HFFc6 (cell line): ENCODE measurements at regions not wholly inside any gene's neighbourhood (a gene's known extent, or its start where the extent isn't known, plus 50 kb on each side); places are given as distances from the start of the nearest gene placed in this dataset.

Source experiments
- DNase-seq: peaks from one replicate; pipeline ENCODE4 v3.0.0-alpha.2; 2018
- H3K27ac Mint-ChIP-seq: 2 replicates; pipeline ENCODE4 v1.8.0; 2020; ENCODE audit warnings: mild to moderate bottlenecking, mixed read lengths
- H3K27me3 Mint-ChIP-seq: 2 replicates; pipeline ENCODE4 v1.8.0; 2021; ENCODE audit warnings: mild to moderate bottlenecking, moderate library complexity, mixed read lengths; ENCODE audit not compliant: insufficient read depth
- H3K36me3 Mint-ChIP-seq: 2 replicates; pipeline ENCODE4 v1.8.0; 2021; ENCODE audit warnings: low read depth, mixed read lengths
- H3K4me1 Mint-ChIP-seq: 2 replicates; pipeline ENCODE4 v1.8.0; 2020; ENCODE audit warnings: low read depth, mixed read lengths
- H3K4me3 Mint-ChIP-seq: 2 replicates; pipeline ENCODE4 v1.8.0; 2020; ENCODE audit warnings: mild to moderate bottlenecking, moderate library complexity, mixed read lengths
- H3K9me3 Mint-ChIP-seq: 2 replicates; pipeline ENCODE4 v1.8.0; 2020; ENCODE audit warnings: mild to moderate bottlenecking, mixed read lengths
- TF ChIP-seq, protein P1 (sequence below): fragments of 200-600 bp; sonication (generic); IDR thresholded peaks from 2 replicates; pipeline ENCODE4 v1.5.0; 2021; ENCODE audit warnings: antibody characterized with exemption, mild to moderate bottlenecking

DNA sequence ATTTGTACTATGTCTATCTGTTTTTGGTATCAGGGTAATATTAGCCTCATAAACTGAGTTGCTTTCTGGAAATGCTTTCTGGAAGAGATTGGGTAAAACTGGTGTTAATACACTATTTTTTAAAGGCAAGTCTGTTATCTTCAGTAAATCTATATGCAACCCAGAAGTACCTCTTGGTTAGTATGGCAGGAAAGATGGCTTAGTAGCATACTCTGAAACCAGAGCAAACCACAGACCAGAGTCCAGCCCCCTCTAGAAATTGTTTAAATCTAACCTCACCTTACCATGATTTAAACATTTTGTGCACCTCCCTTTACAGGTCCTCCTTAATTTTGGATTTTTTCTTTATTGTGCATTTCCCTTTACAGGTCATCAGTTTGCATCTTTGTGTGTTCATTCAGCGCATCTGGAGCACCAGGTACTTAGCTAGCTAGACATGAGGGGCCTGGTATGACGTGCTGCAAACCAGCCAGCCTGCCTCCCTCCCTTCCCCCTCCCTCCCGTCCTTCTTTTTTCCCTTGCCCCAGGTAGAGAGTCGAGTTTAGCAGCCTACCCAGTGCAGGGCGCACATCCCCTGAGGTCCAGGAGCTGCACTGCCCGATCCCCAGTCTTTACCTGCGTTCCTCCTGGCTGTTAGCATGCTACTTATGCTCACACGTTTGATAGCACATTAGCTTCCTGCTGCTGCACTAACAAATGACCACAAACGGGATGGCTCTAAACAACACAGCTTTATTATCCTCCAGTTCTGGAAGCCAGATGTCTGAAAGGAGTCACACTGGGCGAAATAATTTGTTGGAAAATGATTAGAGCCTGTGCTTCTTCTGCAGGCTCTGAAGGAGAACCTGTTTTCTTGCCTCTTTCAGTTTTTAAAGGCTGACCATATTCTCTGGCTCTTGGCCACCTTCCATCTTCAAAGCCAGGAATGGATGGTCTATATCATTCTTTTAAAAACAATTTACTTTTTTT, 299.9 kb upstream of the HABP2 start:
- no peak for DNase-seq
- H3K4me3 Mint-ChIP-seq = no peak overlapping the region
- peaks cover 45% of the 10 kb centered on the region for H3K27me3 Mint-ChIP-seq
- TF ChIP-seq, protein P1, sequence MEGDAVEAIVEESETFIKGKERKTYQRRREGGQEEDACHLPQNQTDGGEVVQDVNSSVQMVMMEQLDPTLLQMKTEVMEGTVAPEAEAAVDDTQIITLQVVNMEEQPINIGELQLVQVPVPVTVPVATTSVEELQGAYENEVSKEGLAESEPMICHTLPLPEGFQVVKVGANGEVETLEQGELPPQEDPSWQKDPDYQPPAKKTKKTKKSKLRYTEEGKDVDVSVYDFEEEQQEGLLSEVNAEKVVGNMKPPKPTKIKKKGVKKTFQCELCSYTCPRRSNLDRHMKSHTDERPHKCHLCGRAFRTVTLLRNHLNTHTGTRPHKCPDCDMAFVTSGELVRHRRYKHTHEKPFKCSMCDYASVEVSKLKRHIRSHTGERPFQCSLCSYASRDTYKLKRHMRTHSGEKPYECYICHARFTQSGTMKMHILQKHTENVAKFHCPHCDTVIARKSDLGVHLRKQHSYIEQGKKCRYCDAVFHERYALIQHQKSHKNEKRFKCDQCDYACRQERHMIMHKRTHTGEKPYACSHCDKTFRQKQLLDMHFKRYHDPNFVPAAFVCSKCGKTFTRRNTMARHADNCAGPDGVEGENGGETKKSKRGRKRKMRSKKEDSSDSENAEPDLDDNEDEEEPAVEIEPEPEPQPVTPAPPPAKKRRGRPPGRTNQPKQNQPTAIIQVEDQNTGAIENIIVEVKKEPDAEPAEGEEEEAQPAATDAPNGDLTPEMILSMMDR = no peak
- no peaks in the 10 kb centered on the region for H3K9me3 Mint-ChIP-seq
- no peaks in the 10 kb centered on the region for H3K36me3 Mint-ChIP-seq
- no peak overlapping the region for H3K27ac Mint-ChIP-seq
- no peaks in the 10 kb centered on the region for H3K4me1 Mint-ChIP-seq

DNA sequence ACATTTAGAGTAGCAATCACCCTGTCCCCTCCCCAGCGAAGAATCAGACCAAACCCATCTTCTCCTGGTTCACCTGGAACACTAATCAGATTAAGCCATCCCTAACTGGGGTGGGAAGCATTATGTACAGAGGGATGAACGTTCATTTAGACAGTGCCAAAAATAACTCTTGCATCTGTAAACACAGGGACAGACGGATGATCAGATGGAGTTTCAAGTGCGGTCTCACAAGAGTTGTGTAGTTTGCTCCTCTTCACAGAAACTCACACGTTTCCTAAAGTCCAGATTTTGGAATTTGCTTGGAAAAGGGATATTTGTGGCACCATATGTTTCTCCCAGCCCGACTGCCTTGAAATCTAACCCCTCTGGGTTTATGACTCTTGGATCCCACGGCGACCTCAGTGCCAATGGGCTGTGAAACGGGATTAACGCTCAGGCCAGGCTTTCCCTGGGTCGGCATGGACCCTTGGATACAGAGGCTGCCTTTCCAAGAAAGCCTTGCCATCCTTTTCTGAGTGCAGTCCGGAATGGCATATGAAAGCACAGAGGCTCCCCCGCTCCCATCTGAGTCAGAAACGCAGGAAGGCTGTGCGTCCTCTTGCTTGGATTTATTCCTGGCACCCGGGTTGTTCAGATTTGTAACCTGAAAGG, 293.2 kb upstream of the HABP2 start:
- no peak for DNase-seq
- TF ChIP-seq, protein P1 = no peak
- peaks cover 55% of the 10 kb centered on the region for H3K27me3 Mint-ChIP-seq
- no peaks in the 10 kb centered on the region for H3K4me1 Mint-ChIP-seq
- no peak overlapping the region for H3K27ac Mint-ChIP-seq
- H3K4me3 Mint-ChIP-seq = no peak overlapping the region
- no peaks in the 10 kb centered on the region for H3K9me3 Mint-ChIP-seq
- no peaks in the 10 kb centered on the region for H3K36me3 Mint-ChIP-seq

DNA sequence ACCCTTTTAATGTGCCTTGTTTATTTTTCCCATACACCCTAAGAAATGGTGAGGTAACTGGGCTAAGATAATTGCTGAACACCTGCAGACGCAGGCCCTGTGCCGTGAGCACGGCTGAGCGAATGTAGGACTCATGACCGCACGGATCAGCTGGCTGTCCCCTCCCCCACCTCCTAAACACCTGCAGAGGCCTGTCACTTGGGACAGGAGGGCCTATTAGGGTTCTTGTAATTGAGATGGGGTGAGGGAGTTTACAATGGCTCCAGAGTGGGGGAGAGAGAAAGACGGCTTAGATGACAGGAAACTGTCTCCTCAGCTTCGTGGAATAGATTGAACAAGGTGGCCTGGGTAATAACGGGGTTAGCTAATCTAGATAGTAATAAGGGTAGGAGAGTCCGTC, 291.7 kb upstream of the HABP2 start:
- H3K4me1 Mint-ChIP-seq = no peaks in the 10 kb centered on the region
- H3K27ac Mint-ChIP-seq = no peak overlapping the region
- H3K9me3 Mint-ChIP-seq = no peaks in the 10 kb centered on the region
- DNase-seq = no peak
- TF ChIP-seq, protein P1 = no peak
- no peaks in the 10 kb centered on the region for H3K36me3 Mint-ChIP-seq
- H3K27me3 Mint-ChIP-seq = peaks cover 59% of the 10 kb centered on the region
- H3K4me3 Mint-ChIP-seq = no peak overlapping the region

DNA sequence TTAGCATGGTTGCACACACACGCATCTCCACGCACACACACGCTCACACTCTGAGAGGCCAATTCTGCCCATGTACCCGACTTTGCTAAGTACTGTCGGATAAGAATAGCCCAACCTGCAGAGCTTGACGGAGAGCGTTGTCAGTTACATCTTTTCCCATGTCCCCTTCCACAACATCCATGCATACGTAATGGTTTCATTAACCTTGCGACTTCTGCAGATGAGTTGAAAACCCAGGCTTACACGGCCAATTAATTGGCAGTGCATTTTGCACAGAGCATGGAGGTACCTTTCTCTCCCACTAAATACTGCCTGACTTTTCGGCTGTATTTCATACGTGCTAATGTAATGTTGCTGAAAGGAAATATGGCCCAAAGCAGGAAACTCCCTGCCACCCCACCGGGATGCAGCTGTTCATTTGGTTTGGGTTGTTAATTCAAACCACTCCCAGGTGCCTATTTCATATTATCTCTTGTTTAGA, 291.2 kb upstream of the HABP2 start:
- TF ChIP-seq, protein P1 = no peak
- H3K27me3 Mint-ChIP-seq = peaks cover 56% of the 10 kb centered on the region
- no peaks in the 10 kb centered on the region for H3K4me1 Mint-ChIP-seq

DNA sequence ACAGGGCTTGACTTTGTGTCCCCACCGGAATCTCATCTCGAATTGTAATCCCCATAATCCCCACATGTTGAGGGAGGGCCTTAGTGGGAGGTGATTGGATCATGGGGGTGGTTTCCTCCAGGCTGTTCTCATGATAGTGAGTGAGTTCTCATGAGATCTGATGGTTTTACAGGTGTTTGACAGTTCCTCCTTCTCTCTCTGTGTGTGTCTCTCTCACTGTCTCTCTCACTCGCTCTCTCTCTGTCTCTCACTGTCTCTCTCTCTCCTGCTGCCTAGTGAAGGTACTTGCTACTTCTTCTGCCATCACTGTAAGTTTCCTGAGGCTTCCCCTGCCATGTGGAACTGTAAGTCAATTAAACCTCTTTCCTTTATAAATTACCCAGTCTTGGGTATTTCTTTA, 289.8 kb upstream of the HABP2 start:
- Mint-ChIP-seq H3K4me3 (no peak overlapping the region), H3K27me3 (peaks cover 50% of the 10 kb centered on the region), H3K27ac (no peak overlapping the region), H3K36me3 (no peaks in the 10 kb centered on the region), H3K9me3 (no peaks in the 10 kb centered on the region), H3K4me1 (peaks cover 9% of the 10 kb centered on the region)
- no peak for DNase-seq
- TF ChIP-seq, protein P1 = no peak

More for the DNA sequence above, 291.2 kb upstream of the HABP2 start:
- Mint-ChIP-seq H3K36me3 (no peaks in the 10 kb centered on the region), H3K4me3 (no peak overlapping the region), H3K9me3 (no peaks in the 10 kb centered on the region), H3K27ac (no peak overlapping the region)
- no peak for DNase-seq
